Pancreas (tissue), 2 donors: ENCODE measurements at regions not wholly inside any gene's neighbourhood (a gene's known extent, or its start where the extent isn't known, plus 50 kb on each side); places are given as distances from the start of the nearest gene placed in this dataset.

Experiments
- microRNA-seq, 2 donors: library from miRNA; unstranded; fragments of <30 nt; microRNA quantifications; one replicate each; pipeline versions ENCODE4 to v1.1.0, GENCODE V29; 2019 to 2020
- donor health status: DM: no; HTN: no; CAD: no; lungs with moderate emphysema.
- donor health status: DM: no; HTN: no; CAD: no.

Small RNA genes lying in the stretch of these regions (microRNA-seq; reads per million reads assigned to microRNA genes)
- gene MIR5087 (0 reads per million in 2 donors), gene MIR6077 (0 reads per million in 2 donors)
